HCT116 (cell line): ENCODE measurements at regions not wholly inside any gene's neighbourhood (a gene's known extent, or its start where the extent isn't known, plus 50 kb on each side); places are given as distances from the start of the nearest gene placed in this dataset.

Experiments
- ATAC-seq: fragments of 200-7000 bp; cut with Tn5 transposase; 2 replicates; pipeline ENCODE4 v1.9.1; 2020; ENCODE audit warnings: mild to moderate bottlenecking, moderate library complexity
- BruUV-seq: library from RNA; stranded (reverse); fragments of 400-500 nt; replicated peaks from 2 replicates; lab custom pipeline; 2021; lab: Mats Ljungman, UMichigan
- CTCF ChIA-PET: fragments of 300-600 bp; sonication (Branson Sonifier 250); formaldehyde crosslinking; loops from one replicate; lab custom pipeline; 2021; ENCODE audit warnings: antibody characterized with exemption; lab: Charles Lee
- POLR2A ChIA-PET: fragments of 300-600, 350-600 bp; sonication (Branson Sonifier 250); formaldehyde crosslinking; loops from one replicate; lab custom pipeline; 2021; ENCODE audit warnings: antibody characterized with exemption; lab: Charles Lee
- RAD21 ChIA-PET, 2 experiments: fragments of 300-600 bp; sonication (Branson Sonifier 250); formaldehyde crosslinking; loops; one replicate each; lab custom pipeline; 2023; ENCODE audit warnings: low total read pairs in 2 of 2; ENCODE audit not compliant: uncharacterized antibody in 2 of 2, unreplicated experiment in 2 of 2, low non-redundant PET in 1 of 2; lab: Charles Lee
- DNase-seq: peaks from one replicate; pipeline ENCODE4 v3.0.0-alpha.2; 2010; ENCODE audit warnings: low read depth, low spot score
- H2AFZ ChIP-seq: fragments of 200-600 bp; shearing (Covaris generic), sonication (generic); 2 replicates; pipeline ENCODE4 v1.6.1; 2017; ENCODE audit warnings: low read depth, mixed run types, mixed read lengths, antibody characterized with exemption, low read length; ENCODE audit not compliant: poor library complexity, severe bottlenecking
- H3K27ac ChIP-seq: 2 replicates; pipeline ENCODE4 v1.5.1; 2012; ENCODE audit warnings: low read depth, low read length
- H3K27me3 ChIP-seq: fragments of 200-600 bp; sonication (generic); 2 replicates; pipeline ENCODE4 v1.6.1; 2016; ENCODE audit warnings: mixed run types, low read length, mixed read lengths; ENCODE audit not compliant: insufficient read depth
- H3K36me3 ChIP-seq, 2 experiments: fragments of 200-500 bp in 1 of 2; fragments of 200-600 bp in 1 of 2; sonication (Bioruptor generic) in 1 of 2; sonication (generic) in 1 of 2; 2 replicates each; pipeline versions ENCODE4 v1.5.1 to v1.6.1; 2014 to 2016; ENCODE audit warnings: low read length in 2 of 2, inconsistent platforms in 1 of 2, mixed read lengths in 1 of 2, mixed run types in 1 of 2; ENCODE audit not compliant: insufficient read depth in 2 of 2, control insufficient read depth in 1 of 2
- H3K4me1 ChIP-seq, 2 experiments: fragments of 200-600 bp in 1 of 2; sonication (generic) in 1 of 2; 2 replicates each; pipeline versions ENCODE4 v1.5.1 to v1.6.1; 2012 to 2017; ENCODE audit warnings: low read length in 2 of 2, inconsistent platforms in 1 of 2, mild to moderate bottlenecking in 1 of 2, mixed read lengths in 1 of 2, mixed run types in 1 of 2, moderate library complexity in 1 of 2; ENCODE audit not compliant: insufficient read depth in 2 of 2, control insufficient read depth in 1 of 2
- H3K4me2 ChIP-seq: fragments of 200-600 bp; sonication (generic); 2 replicates; pipeline ENCODE4 v1.6.1; 2017; ENCODE audit warnings: mixed run types, low read length, mixed read lengths
- H3K4me3 ChIP-seq, 2 experiments: fragments of 200-600 bp in 1 of 2; sonication (generic) in 1 of 2; replicated peaks in 1 of 2; 2 replicates each; pipeline ENCODE4 v1.5.1; 2011 to 2016; ENCODE audit warnings: low read length in 2 of 2, control low read depth in 1 of 2, low read depth in 1 of 2, mild to moderate bottlenecking in 1 of 2, mixed read lengths in 1 of 2, mixed run types in 1 of 2
- H3K79me2 ChIP-seq: fragments of 200-600 bp; sonication (generic); 2 replicates; pipeline ENCODE4 v1.6.1; 2017; ENCODE audit warnings: mild to moderate bottlenecking, mixed run types, low read length, moderate library complexity, mixed read lengths; ENCODE audit not compliant: insufficient read depth
- H3K9ac ChIP-seq: fragments of 200-600 bp; sonication (generic); 2 replicates; pipeline ENCODE4 v1.6.1; 2016; ENCODE audit warnings: low read length, mixed read lengths
- H3K9me2 ChIP-seq: fragments of 200-600 bp; sonication (generic), shearing (Covaris generic); 2 replicates; pipeline ENCODE4 v1.6.1; 2017; ENCODE audit warnings: mixed run types, mild to moderate bottlenecking, moderate library complexity; ENCODE audit not compliant: insufficient read depth
- H3K9me3 ChIP-seq, 2 experiments: fragments of 200-500 bp in 1 of 2; fragments of 200-600 bp in 1 of 2; sonication (Bioruptor generic) in 1 of 2; sonication (generic) in 1 of 2; 2 replicates each; pipeline ENCODE4 v1.6.1; 2014 to 2017; ENCODE audit warnings: low read length in 2 of 2, mixed read lengths in 2 of 2, inconsistent platforms in 1 of 2, low read depth in 1 of 2, mild to moderate bottlenecking in 1 of 2, mixed run types in 1 of 2, moderate library complexity in 1 of 2; ENCODE audit not compliant: control insufficient read depth in 1 of 2, insufficient read depth in 1 of 2
- H4K20me1 ChIP-seq: fragments of 200-600 bp; sonication (generic), shearing (Covaris generic); 2 replicates; pipeline ENCODE4 v1.6.1; 2017; ENCODE audit warnings: mixed run types, mild to moderate bottlenecking, moderate library complexity; ENCODE audit not compliant: insufficient read depth
- CTCF ChIP-seq, 3 experiments: fragments of 200-600 bp in 1 of 3; sonication (generic) in 1 of 3; IDR thresholded peaks in 2 of 3; conservative IDR thresholded peaks in 1 of 3; 2 replicates each; pipeline ENCODE4 v1.5.1; 2012 to 2017; ENCODE audit warnings: low read depth in 2 of 3, low read length in 2 of 3, antibody characterized with exemption in 1 of 3, borderline replicate concordance in 1 of 3, control low read depth in 1 of 3, mild to moderate bottlenecking in 1 of 3, mixed read lengths in 1 of 3, mixed run types in 1 of 3, moderate library complexity in 1 of 3; ENCODE audit not compliant: insufficient read depth in 1 of 3
- EGR1 ChIP-seq: IDR thresholded peaks from 2 replicates; pipeline ENCODE4 v1.6.1; 2012; ENCODE audit warnings: low read depth
- EZH2 ChIP-seq: fragments of 200-600 bp; sonication (generic); IDR thresholded peaks from 2 replicates; pipeline ENCODE4 v1.6.1; 2017; ENCODE audit warnings: antibody characterized with exemption, mixed run types
- POLR2AphosphoS5 ChIP-seq: IDR thresholded peaks from 2 replicates; pipeline ENCODE4 v1.6.1; 2011; ENCODE audit warnings: mild to moderate bottlenecking, low read depth, low read length, moderate library complexity
- SRF ChIP-seq: IDR thresholded peaks from 2 replicates; pipeline ENCODE4 v1.6.1; 2012; ENCODE audit warnings: low read depth
- TCF7L2 ChIP-seq: IDR thresholded peaks from 2 replicates; pipeline ENCODE4 v1.7.0; 2011; ENCODE audit warnings: borderline replicate concordance, inconsistent platforms; ENCODE audit not compliant: insufficient read depth, insufficient read length; ENCODE audit errors: extremely low read depth
- intact Hi-C: fragments of 100-400 bp; cut with micrococcal nuclease; formaldehyde crosslinking; loops from 2 replicates; pipeline ENCODE4 v1.10.0; 2022

- TF ChIP-seq TCF7L2 (no peak), EZH2 (no peak)
These were observed 102.5 kb upstream of the MME start (continued) for GRCh38 chr3:154977666-154978065.

GRCh38 chr3:154976072-154976983 lies 103.8 kb upstream of the MME start:
- Histone ChIP-seq H3K9me3 (no peaks in the 10 kb centered on the region), H3K36me3 (no peaks in the 10 kb centered on the region), H3K4me3 (no peak overlapping the region), H3K9ac (no peak overlapping the region), H4K20me1 (no peaks in the 10 kb centered on the region), H3K27ac (no peak overlapping the region), H3K27me3 (no peaks in the 10 kb centered on the region), H3K9me2 (no peaks in the 10 kb centered on the region), H3K4me2 (no peak overlapping the region), H2AFZ (no peak overlapping the region), H3K79me2 (no peaks in the 10 kb centered on the region), H3K4me1 (no peaks in the 10 kb centered on the region)
- ChIA-PET RAD21 (interaction anchor here in 1 of 2 experiments (0.5 kb wide), 1 partner anchor 794 kb away, joined by 4 read pairs; no protein-coding TSS in a partner anchor), POLR2A (no interaction called here), CTCF (no interaction called here)
- DNase-seq (no peak), ATAC-seq (no peak)
- TF ChIP-seq CTCF (IDR thresholded peaks at IDR 0.05 in 2 of 3, conservative IDR thresholded peaks at IDR 0.05 in 1 of 3; ENCODE audit: borderline replicate concordance in 1 of 3, insufficient read depth in 1 of 3, low read depth in 2 of 3, low read length in 2 of 3) (no peak), SRF (no peak), POLR2AphosphoS5 (no peak), EGR1 (no peak)
- no TSS peak for BruUV-seq
- intact Hi-C loops = no loop called here
